SU-DHL-6 (cell line): ENCODE measurements at regions not wholly inside any gene's neighbourhood (a gene's known extent, or its start where the extent isn't known, plus 50 kb on each side); places are given as distances from the start of the nearest gene placed in this dataset.

Experiments
- CTCF ChIP-seq: fragments of 200-600 bp; sonication (generic); IDR thresholded peaks from one replicate; pipeline ENCODE4 v1.5.1; 2017; ENCODE audit warnings: antibody characterized with exemption, mild to moderate bottlenecking, low read length, moderate library complexity; ENCODE audit not compliant: insufficient read depth, poor library complexity, severe bottlenecking
- EZH2phosphoT487 ChIP-seq: fragments of 200-600 bp; sonication (generic), shearing (Covaris generic); conservative IDR thresholded peaks from 2 replicates; pipeline ENCODE4 v1.6.1; 2018; ENCODE audit warnings: mild to moderate bottlenecking, antibody characterized with exemption, low read length, moderate library complexity, mixed read lengths

GRCh38 chr2:125711075-125711474 is 944.9 kb upstream of the GYPC start:
- TF ChIP-seq CTCF = no peak
- no peak for TF ChIP-seq EZH2phosphoT487
